GM23338 (cell line): ENCODE measurements at regions not wholly inside any gene's neighbourhood (a gene's known extent, or its start where the extent isn't known, plus 50 kb on each side); places are given as distances from the start of the nearest gene placed in this dataset.

Experiments
- ATAC-seq: fragments of 200-7000 bp; cut with Tn5 transposase; 3 replicates; pipeline ENCODE4 v1.9.1; 2020
- DNase-seq: peaks from one replicate; pipeline ENCODE4 v3.0.0-alpha.2; 2015; ENCODE audit warnings: low spot score
- H2AFZ ChIP-seq: fragments of 200-600 bp; sonication (generic); 2 replicates; pipeline ENCODE4 v1.8.0; 2016; ENCODE audit warnings: antibody characterized with exemption, mild to moderate bottlenecking, moderate library complexity
- H3F3A ChIP-seq: fragments of 200-600 bp; sonication (generic); replicated peaks from 2 replicates; pipeline ENCODE4 v1.8.0; 2017; ENCODE audit warnings: antibody characterized with exemption, mixed run types, low read depth
- H3K27ac ChIP-seq: fragments of 200-600 bp; sonication (generic); 2 replicates; pipeline ENCODE4 v1.6.1; 2016; ENCODE audit warnings: low read depth
- H3K27me3 ChIP-seq: fragments of 200-600 bp; sonication (generic); 2 replicates; pipeline ENCODE4 v1.8.0; 2016; ENCODE audit warnings: mild to moderate bottlenecking, mixed run types, moderate library complexity; ENCODE audit not compliant: insufficient read depth
- H3K36me3 ChIP-seq: fragments of 200-600 bp; sonication (generic); 2 replicates; pipeline ENCODE4 v1.8.0; 2016; ENCODE audit warnings: mild to moderate bottlenecking; ENCODE audit not compliant: insufficient read depth
- H3K4me1 ChIP-seq: fragments of 200-600 bp; sonication (generic); 2 replicates; pipeline ENCODE4 v1.8.0; 2016; ENCODE audit warnings: mild to moderate bottlenecking, moderate library complexity; ENCODE audit not compliant: insufficient read depth
- H3K4me2 ChIP-seq: fragments of 200-600 bp; sonication (generic); 2 replicates; pipeline ENCODE4 v1.7.1; 2017; ENCODE audit warnings: mixed run types
- H3K4me3 ChIP-seq: fragments of 200-600 bp; sonication (generic); 2 replicates; pipeline ENCODE4 v1.6.1; 2016; ENCODE audit warnings: mixed run types
- H3K79me2 ChIP-seq: fragments of 200-600 bp; sonication (generic); replicated peaks from 2 replicates; pipeline ENCODE4 v1.8.0; 2017; ENCODE audit warnings: mild to moderate bottlenecking; ENCODE audit not compliant: insufficient read depth
- H3K9me2 ChIP-seq: fragments of 200-600 bp; sonication (generic); 2 replicates; pipeline ENCODE4 v1.8.0; 2017; ENCODE audit not compliant: insufficient read depth
- H4K20me1 ChIP-seq: fragments of 200-600 bp; sonication (generic); replicated peaks from 2 replicates; pipeline ENCODE4 v1.8.0; 2017; ENCODE audit warnings: mild to moderate bottlenecking; ENCODE audit not compliant: insufficient read depth
- H3K27ac Mint-ChIP-seq: 2 replicates; pipeline ENCODE4 v1.8.0; 2020; ENCODE audit warnings: inconsistent platforms, mild to moderate bottlenecking, moderate library complexity, mixed read lengths
- H3K27me3 Mint-ChIP-seq: 3 replicates; pipeline ENCODE4 v1.8.0; 2022; ENCODE audit warnings: low read depth, mild to moderate bottlenecking, moderate library complexity, mixed read lengths, inconsistent platforms; ENCODE audit not compliant: insufficient read depth, poor library complexity
- H3K36me3 Mint-ChIP-seq: 3 replicates; pipeline ENCODE4 v1.8.0; 2021; ENCODE audit warnings: low read depth, mild to moderate bottlenecking, inconsistent platforms, moderate library complexity, mixed read lengths
- H3K4me1 Mint-ChIP-seq: 3 replicates; pipeline ENCODE4 v1.8.0; 2020; ENCODE audit warnings: mild to moderate bottlenecking, inconsistent platforms, mixed read lengths
- H3K4me3 Mint-ChIP-seq: 3 replicates; pipeline ENCODE4 v1.8.0; 2021; ENCODE audit warnings: moderate library complexity, mild to moderate bottlenecking, inconsistent platforms, mixed read lengths
- H3K9me3 Mint-ChIP-seq: 3 replicates; pipeline ENCODE4 v1.8.0; 2020; ENCODE audit warnings: moderate library complexity, mild to moderate bottlenecking, inconsistent platforms, mixed read lengths
- CREB1 ChIP-seq: fragments of 250-450 bp; sonication (Bioruptor Pico); IDR thresholded peaks from 2 replicates; pipeline ENCODE4 v1.5.0; 2020; ENCODE audit warnings: low read depth, mild to moderate bottlenecking, moderate library complexity
- EZH2 ChIP-seq: fragments of 200-600 bp; sonication (generic); IDR thresholded peaks from one replicate; pipeline ENCODE4 v1.8.0; 2017; ENCODE audit warnings: antibody characterized with exemption, mild to moderate bottlenecking, low read depth; ENCODE audit not compliant: unreplicated experiment
- EZH2phosphoT487 ChIP-seq: fragments of 200-600 bp; sonication (generic); IDR thresholded peaks from one replicate; pipeline ENCODE4 v1.8.1; 2018; ENCODE audit warnings: antibody characterized with exemption; ENCODE audit not compliant: unreplicated experiment
- NANOG ChIP-seq: IDR thresholded peaks from 2 replicates; pipeline ENCODE4 v1.6.1; 2016; ENCODE audit warnings: antibody characterized with exemption, borderline replicate concordance
- ZNF331 ChIP-seq: fragments of 250-450 bp; sonication (Bioruptor Pico); IDR thresholded peaks from 2 replicates; pipeline ENCODE4 v1.5.0; 2020; ENCODE audit warnings: low read depth, mild to moderate bottlenecking, moderate library complexity
- TF ChIP-seq, protein P1 (sequence below): fragments of 250-450 bp; sonication (Bioruptor Pico); IDR thresholded peaks from 2 replicates; pipeline ENCODE4 v1.5.0; 2020; ENCODE audit warnings: mild to moderate bottlenecking, moderate library complexity
- TF ChIP-seq, protein P2 (sequence below): IDR thresholded peaks from 2 replicates; pipeline ENCODE4 v1.6.1; 2016; ENCODE audit warnings: antibody characterized with exemption
- TF ChIP-seq, protein P3 (sequence below), 2 experiments: fragments of 200-600 bp in 1 of 2; sonication (generic) in 1 of 2; conservative IDR thresholded peaks; 2 replicates each; pipeline versions ENCODE4 v1.5.1 to v1.6.1; 2016 to 2017; ENCODE audit warnings: antibody characterized with exemption in 2 of 2, low read depth in 2 of 2, mild to moderate bottlenecking in 2 of 2, moderate library complexity in 1 of 2
- TF ChIP-seq, protein P4 (sequence below): IDR thresholded peaks from one replicate; pipeline ENCODE4 v1.6.1; 2018; ENCODE audit warnings: antibody characterized with exemption; ENCODE audit not compliant: unreplicated experiment

DNA sequence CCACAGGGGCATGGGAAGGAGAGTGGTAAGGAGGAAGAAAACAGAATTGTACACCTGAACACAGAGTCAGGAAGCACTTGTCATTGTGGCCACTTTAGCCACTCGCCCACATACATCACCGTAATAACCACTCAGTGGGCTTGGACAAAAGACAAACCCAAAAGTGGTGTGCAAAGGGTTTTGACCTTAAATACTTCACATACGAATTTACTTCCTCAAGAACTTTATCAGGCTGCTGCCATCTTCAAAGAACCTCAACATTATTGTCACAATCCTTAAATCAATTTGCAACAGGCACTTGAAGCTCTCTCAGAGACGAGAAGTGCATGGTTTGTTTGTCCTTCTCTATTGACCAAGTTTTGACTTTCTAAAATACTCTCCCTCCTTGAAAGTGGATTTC lies 187.3 kb upstream of the EGLN3 start:
- Histone ChIP-seq H2AFZ (no peak overlapping the region), H4K20me1 (no peaks in the 10 kb centered on the region), H3K36me3 (no peaks in the 10 kb centered on the region), H3K4me1 (no peaks in the 10 kb centered on the region), H3K4me3 (no peak overlapping the region), H3K9me2 (no peaks in the 10 kb centered on the region; the same call in 1 of the 2 replicates), H3F3A (no peaks in the 10 kb centered on the region), H3K4me2 (no peak overlapping the region), H3K27ac (no peak overlapping the region), H3K79me2 (no peaks in the 10 kb centered on the region), H3K27me3 (no peaks in the 10 kb centered on the region)
- H3K4me1 Mint-ChIP-seq = no peaks in the 10 kb centered on the region; the same call in 2 of the 3 replicates
- no peak overlapping the region for H3K27ac Mint-ChIP-seq
- TF ChIP-seq EZH2 (no peak), CREB1 (CRISPR knock-in tag) (no peak), ZNF331 (CRISPR knock-in tag) (no peak), EZH2phosphoT487 (no peak), NANOG (no peak)
- TF ChIP-seq, protein P1, sequence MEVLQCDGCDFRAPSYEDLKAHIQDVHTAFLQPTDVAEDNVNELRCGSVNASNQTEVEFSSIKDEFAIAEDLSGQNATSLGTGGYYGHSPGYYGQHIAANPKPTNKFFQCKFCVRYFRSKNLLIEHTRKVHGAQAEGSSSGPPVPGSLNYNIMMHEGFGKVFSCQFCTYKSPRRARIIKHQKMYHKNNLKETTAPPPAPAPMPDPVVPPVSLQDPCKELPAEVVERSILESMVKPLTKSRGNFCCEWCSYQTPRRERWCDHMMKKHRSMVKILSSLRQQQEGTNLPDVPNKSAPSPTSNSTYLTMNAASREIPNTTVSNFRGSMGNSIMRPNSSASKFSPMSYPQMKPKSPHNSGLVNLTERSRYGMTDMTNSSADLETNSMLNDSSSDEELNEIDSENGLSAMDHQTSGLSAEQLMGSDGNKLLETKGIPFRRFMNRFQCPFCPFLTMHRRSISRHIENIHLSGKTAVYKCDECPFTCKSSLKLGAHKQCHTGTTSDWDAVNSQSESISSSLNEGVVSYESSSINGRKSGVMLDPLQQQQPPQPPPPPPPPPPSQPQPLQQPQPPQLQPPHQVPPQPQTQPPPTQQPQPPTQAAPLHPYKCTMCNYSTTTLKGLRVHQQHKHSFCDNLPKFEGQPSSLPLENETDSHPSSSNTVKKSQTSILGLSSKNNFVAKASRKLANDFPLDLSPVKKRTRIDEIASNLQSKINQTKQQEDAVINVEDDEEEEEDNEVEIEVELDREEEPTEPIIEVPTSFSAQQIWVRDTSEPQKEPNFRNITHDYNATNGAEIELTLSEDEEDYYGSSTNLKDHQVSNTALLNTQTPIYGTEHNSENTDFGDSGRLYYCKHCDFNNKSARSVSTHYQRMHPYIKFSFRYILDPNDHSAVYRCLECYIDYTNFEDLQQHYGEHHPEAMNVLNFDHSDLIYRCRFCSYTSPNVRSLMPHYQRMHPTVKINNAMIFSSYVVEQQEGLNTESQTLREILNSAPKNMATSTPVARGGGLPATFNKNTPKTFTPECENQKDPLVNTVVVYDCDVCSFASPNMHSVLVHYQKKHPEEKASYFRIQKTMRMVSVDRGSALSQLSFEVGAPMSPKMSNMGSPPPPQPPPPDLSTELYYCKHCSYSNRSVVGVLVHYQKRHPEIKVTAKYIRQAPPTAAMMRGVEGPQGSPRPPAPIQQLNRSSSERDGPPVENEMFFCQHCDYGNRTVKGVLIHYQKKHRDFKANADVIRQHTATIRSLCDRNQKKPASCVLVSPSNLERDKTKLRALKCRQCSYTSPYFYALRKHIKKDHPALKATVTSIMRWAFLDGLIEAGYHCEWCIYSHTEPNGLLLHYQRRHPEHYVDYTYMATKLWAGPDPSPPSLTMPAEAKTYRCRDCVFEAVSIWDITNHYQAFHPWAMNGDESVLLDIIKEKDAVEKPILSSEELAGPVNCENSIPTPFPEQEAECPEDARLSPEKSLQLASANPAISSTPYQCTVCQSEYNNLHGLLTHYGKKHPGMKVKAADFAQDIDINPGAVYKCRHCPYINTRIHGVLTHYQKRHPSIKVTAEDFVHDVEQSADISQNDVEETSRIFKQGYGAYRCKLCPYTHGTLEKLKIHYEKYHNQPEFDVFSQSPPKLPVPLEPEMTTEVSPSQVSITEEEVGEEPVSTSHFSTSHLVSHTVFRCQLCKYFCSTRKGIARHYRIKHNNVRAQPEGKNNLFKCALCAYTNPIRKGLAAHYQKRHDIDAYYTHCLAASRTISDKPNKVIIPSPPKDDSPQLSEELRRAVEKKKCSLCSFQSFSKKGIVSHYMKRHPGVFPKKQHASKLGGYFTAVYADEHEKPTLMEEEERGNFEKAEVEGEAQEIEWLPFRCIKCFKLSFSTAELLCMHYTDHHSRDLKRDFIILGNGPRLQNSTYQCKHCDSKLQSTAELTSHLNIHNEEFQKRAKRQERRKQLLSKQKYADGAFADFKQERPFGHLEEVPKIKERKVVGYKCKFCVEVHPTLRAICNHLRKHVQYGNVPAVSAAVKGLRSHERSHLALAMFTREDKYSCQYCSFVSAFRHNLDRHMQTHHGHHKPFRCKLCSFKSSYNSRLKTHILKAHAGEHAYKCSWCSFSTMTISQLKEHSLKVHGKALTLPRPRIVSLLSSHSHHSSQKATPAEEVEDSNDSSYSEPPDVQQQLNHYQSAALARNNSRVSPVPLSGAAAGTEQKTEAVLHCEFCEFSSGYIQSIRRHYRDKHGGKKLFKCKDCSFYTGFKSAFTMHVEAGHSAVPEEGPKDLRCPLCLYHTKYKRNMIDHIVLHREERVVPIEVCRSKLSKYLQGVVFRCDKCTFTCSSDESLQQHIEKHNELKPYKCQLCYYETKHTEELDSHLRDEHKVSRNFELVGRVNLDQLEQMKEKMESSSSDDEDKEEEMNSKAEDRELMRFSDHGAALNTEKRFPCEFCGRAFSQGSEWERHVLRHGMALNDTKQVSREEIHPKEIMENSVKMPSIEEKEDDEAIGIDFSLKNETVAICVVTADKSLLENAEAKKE (CRISPR knock-in tag) = no peak
- TF ChIP-seq, protein P2, sequence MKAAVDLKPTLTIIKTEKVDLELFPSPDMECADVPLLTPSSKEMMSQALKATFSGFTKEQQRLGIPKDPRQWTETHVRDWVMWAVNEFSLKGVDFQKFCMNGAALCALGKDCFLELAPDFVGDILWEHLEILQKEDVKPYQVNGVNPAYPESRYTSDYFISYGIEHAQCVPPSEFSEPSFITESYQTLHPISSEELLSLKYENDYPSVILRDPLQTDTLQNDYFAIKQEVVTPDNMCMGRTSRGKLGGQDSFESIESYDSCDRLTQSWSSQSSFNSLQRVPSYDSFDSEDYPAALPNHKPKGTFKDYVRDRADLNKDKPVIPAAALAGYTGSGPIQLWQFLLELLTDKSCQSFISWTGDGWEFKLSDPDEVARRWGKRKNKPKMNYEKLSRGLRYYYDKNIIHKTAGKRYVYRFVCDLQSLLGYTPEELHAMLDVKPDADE = no peak
- TF ChIP-seq, protein P3, sequence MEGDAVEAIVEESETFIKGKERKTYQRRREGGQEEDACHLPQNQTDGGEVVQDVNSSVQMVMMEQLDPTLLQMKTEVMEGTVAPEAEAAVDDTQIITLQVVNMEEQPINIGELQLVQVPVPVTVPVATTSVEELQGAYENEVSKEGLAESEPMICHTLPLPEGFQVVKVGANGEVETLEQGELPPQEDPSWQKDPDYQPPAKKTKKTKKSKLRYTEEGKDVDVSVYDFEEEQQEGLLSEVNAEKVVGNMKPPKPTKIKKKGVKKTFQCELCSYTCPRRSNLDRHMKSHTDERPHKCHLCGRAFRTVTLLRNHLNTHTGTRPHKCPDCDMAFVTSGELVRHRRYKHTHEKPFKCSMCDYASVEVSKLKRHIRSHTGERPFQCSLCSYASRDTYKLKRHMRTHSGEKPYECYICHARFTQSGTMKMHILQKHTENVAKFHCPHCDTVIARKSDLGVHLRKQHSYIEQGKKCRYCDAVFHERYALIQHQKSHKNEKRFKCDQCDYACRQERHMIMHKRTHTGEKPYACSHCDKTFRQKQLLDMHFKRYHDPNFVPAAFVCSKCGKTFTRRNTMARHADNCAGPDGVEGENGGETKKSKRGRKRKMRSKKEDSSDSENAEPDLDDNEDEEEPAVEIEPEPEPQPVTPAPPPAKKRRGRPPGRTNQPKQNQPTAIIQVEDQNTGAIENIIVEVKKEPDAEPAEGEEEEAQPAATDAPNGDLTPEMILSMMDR (conservative IDR thresholded peaks at IDR 0.05; ENCODE audit: low read depth in 2 of 2) = no peak
- TF ChIP-seq, protein P4, sequence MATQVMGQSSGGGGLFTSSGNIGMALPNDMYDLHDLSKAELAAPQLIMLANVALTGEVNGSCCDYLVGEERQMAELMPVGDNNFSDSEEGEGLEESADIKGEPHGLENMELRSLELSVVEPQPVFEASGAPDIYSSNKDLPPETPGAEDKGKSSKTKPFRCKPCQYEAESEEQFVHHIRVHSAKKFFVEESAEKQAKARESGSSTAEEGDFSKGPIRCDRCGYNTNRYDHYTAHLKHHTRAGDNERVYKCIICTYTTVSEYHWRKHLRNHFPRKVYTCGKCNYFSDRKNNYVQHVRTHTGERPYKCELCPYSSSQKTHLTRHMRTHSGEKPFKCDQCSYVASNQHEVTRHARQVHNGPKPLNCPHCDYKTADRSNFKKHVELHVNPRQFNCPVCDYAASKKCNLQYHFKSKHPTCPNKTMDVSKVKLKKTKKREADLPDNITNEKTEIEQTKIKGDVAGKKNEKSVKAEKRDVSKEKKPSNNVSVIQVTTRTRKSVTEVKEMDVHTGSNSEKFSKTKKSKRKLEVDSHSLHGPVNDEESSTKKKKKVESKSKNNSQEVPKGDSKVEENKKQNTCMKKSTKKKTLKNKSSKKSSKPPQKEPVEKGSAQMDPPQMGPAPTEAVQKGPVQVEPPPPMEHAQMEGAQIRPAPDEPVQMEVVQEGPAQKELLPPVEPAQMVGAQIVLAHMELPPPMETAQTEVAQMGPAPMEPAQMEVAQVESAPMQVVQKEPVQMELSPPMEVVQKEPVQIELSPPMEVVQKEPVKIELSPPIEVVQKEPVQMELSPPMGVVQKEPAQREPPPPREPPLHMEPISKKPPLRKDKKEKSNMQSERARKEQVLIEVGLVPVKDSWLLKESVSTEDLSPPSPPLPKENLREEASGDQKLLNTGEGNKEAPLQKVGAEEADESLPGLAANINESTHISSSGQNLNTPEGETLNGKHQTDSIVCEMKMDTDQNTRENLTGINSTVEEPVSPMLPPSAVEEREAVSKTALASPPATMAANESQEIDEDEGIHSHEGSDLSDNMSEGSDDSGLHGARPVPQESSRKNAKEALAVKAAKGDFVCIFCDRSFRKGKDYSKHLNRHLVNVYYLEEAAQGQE = no peak
- peaks cover 25% of the 10 kb centered on the region for H3K9me3 Mint-ChIP-seq
- peaks cover 7% of the 10 kb centered on the region; the same call in 1 of the 3 replicates for H3K36me3 Mint-ChIP-seq
- H3K27me3 Mint-ChIP-seq = peaks cover 3% of the 10 kb centered on the region
- DNase-seq = no peak
- no peak for ATAC-seq
- no peak overlapping the region for H3K4me3 Mint-ChIP-seq
